Thymus (tissue), 11 donors: ENCODE measurements at regions not wholly inside any gene's neighbourhood (a gene's known extent, or its start where the extent isn't known, plus 50 kb on each side); places are given as distances from the start of the nearest gene placed in this dataset.

Experiments used
- DNase-seq, 9 donors: peaks; one replicate each; pipeline ENCODE4 v3.0.0-alpha.2; 2013; ENCODE audit warnings: low spot score in 9 of 9, low read depth in 6 of 9, missing footprints in 1 of 9
- H3K27ac ChIP-seq, 2 donors: one replicate each; pipeline ENCODE4 v1.5.1; 2013; ENCODE audit warnings: control low read depth in 1 of 2, low read depth in 1 of 2, low read length in 1 of 2, mild to moderate bottlenecking in 1 of 2, moderate library complexity in 1 of 2
- H3K27me3 ChIP-seq, 2 donors: one replicate each; pipeline ENCODE4 v1.5.1; 2013; ENCODE audit warnings: low read length in 1 of 2; ENCODE audit not compliant: control insufficient read depth in 2 of 2, insufficient read depth in 1 of 2
- H3K36me3 ChIP-seq, 2 donors: one replicate each; pipeline ENCODE4 v1.5.1; 2013; ENCODE audit warnings: low read length in 1 of 2, mild to moderate bottlenecking in 1 of 2, moderate library complexity in 1 of 2; ENCODE audit not compliant: control insufficient read depth in 2 of 2, insufficient read depth in 2 of 2
- H3K4me1 ChIP-seq, 2 donors: one replicate each; pipeline ENCODE4 v1.5.1; 2013; ENCODE audit warnings: low read length in 2 of 2; ENCODE audit not compliant: control insufficient read depth in 2 of 2, insufficient read depth in 2 of 2
- H3K4me3 ChIP-seq, 2 donors: one replicate each; pipeline ENCODE4 v1.5.1; 2013; ENCODE audit warnings: low read length in 2 of 2, control low read depth in 1 of 2, mild to moderate bottlenecking in 1 of 2
- H3K9me3 ChIP-seq, 2 donors: one replicate each; pipeline ENCODE4 v1.5.1; 2013; ENCODE audit warnings: low read length in 1 of 2, mild to moderate bottlenecking in 1 of 2; ENCODE audit not compliant: control insufficient read depth in 2 of 2, insufficient read depth in 1 of 2
- WGBS: extraction: QIAGEN DNeasy Blood & Tissue Kit; methylation state at CpG from one replicate; pipeline ENCODE4 v1.1.7; 2013; 5-methylcytosine and 5-hydroxymethylcytosine counted together
- donor health status: healthy.

DNA sequence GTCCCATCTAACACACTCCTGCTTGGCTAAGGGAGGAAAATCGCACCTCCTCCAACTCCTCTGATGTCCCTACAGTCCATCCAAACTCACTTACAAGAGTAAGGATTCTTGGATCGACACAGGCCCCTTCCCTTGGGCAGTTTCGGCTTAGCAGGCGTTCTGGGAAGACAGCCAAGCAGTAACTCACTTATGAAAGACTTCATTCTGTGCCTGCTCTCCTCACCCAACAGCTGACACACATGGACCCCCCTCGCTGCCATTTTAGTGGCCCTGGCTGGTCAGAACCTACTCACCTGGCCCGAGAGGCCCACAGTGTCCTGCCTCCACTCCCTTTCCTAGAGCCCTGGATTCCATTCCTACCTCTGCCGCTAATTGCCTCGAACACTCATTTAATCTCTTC, 52.3 kb upstream of the BCL2L14 start:
- 91% methylated on average over 8 of the region's 8 CpGs for WGBS
- no peak overlapping the region for H3K4me3 ChIP-seq
- no peaks in the 10 kb centered on the region for H3K9me3 ChIP-seq
- no peaks in the 10 kb centered on the region for H3K27me3 ChIP-seq
- H3K4me1 ChIP-seq: peaks cover 18 to 43% of the 10 kb centered on the region in 2 donors
- no peak for DNase-seq
- H3K36me3 ChIP-seq: no peaks in the 10 kb centered on the region
- H3K27ac ChIP-seq: no peak overlapping the region

DNA sequence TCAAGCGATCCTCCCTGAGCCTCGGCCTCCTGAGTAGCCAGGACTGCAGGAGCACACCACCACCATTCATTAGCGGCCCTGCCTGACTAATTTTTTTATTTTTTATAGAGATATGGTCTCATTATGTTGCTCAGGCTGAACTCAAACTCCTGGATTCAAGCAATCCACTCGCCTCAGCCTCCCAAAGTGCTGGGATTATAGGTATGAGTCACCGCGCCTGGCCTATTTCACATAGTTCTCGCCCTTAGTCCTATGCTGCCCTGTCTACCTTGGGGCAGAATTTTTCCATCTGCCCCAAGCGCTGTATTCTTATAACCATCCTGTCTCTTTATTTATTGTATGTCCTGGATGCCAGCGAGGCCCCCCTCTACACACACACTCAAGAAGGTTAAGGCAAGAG, 50.9 kb upstream of the BCL2L14 start:
- 98% methylated on average over 9 of the region's 9 CpGs for WGBS

GRCh38 chr12:12020762-12021161, 50.0 kb upstream of the BCL2L14 start:
- H3K4me3 ChIP-seq: no peak overlapping the region
- DNase-seq: no peak
- no peaks in the 10 kb centered on the region for H3K36me3 ChIP-seq

More for the DNA sequence above, 50.9 kb upstream of the BCL2L14 start:
- no peak overlapping the region for H3K27ac ChIP-seq
- no peak for DNase-seq
- H3K27me3 ChIP-seq: no peaks in the 10 kb centered on the region
- no peaks in the 10 kb centered on the region for H3K36me3 ChIP-seq
- no peak overlapping the region for H3K4me3 ChIP-seq
- H3K4me1 ChIP-seq: peaks cover 18 to 48% of the 10 kb centered on the region in 2 donors
- H3K9me3 ChIP-seq: no peaks in the 10 kb centered on the region

More at GRCh38 chr12:12020762-12021161, 50.0 kb upstream of the BCL2L14 start:
- Histone ChIP-seq H3K27ac (no peak overlapping the region), H3K9me3 (no peaks in the 10 kb centered on the region), H3K4me1 (peaks cover 18 to 46% of the 10 kb centered on the region in 2 donors), H3K27me3 (no peaks in the 10 kb centered on the region)
- 97% methylated on average over 4 of the region's 4 CpGs for WGBS
